B cell (primary cell): ENCODE measurements at regions not wholly inside any gene's neighbourhood (a gene's known extent, or its start where the extent isn't known, plus 50 kb on each side); places are given as distances from the start of the nearest gene placed in this dataset.

Experiments used
- ATAC-seq: fragments of 200-7000 bp; cut with Tn5 transposase; one replicate; pipeline ENCODE4 v1.10.0; 2021; ENCODE audit warnings: low read depth, mild to moderate bottlenecking, moderate number of reproducible peaks, moderate library complexity
- CTCF ChIA-PET: fragments of 350-600 bp; sonication (Branson Sonifier 250); formaldehyde crosslinking; loops from one replicate; lab custom pipeline; 2021; ENCODE audit warnings: antibody characterized with exemption, inconsistent platforms; lab: Charles Lee
- POLR2A ChIA-PET: fragments of 350-600 bp; sonication (Branson Sonifier 250); formaldehyde crosslinking; loops from one replicate; lab custom pipeline; 2021; ENCODE audit warnings: antibody characterized with exemption; lab: Charles Lee
- DNase-seq: peaks from one replicate; pipeline ENCODE4 v3.0.0; 2013
- H2AFZ ChIP-seq: 2 replicates; pipeline ENCODE4 v1.6.1; 2012; ENCODE audit warnings: mild to moderate bottlenecking, low read depth, low read length; ENCODE audit not compliant: insufficient read depth, poor library complexity, severe bottlenecking
- H3K27ac ChIP-seq, 2 donors: 1 replicate in 1 of 2; 2 replicates in 1 of 2; pipeline ENCODE4 v1.5.1; 2012 to 2013; ENCODE audit warnings: low read length in 2 of 2, mild to moderate bottlenecking in 2 of 2, moderate library complexity in 1 of 2
- H3K27me3 ChIP-seq, 4 experiments: fragments of 200-600 bp in 1 of 4; sonication (generic) in 1 of 4; replicated peaks in 1 of 4; 1 replicate in 2 of 4; 2 replicates in 2 of 4; pipeline versions ENCODE4 v1.6.1 to v1.7.0; 2013 to 2016; ENCODE audit warnings: low read length in 3 of 4, mild to moderate bottlenecking in 2 of 4, mixed read lengths in 1 of 4, moderate library complexity in 1 of 4; ENCODE audit not compliant: insufficient read depth in 4 of 4, control insufficient read depth in 3 of 4; ENCODE audit errors: control extremely low read depth in 1 of 4
- H3K36me3 ChIP-seq, 2 experiments: replicated peaks in 1 of 2; 1 replicate in 1 of 2; 2 replicates in 1 of 2; pipeline versions ENCODE4 v1.6.1 to v1.7.1; 2013; ENCODE audit warnings: low read length in 1 of 2; ENCODE audit not compliant: insufficient read depth in 2 of 2, control insufficient read depth in 1 of 2; ENCODE audit errors: control extremely low read depth in 1 of 2, extremely low read depth in 1 of 2
- H3K4me1 ChIP-seq, 2 donors: fragments of 200-600 bp in 1 of 2; sonication (generic) in 1 of 2; 1 replicate in 1 of 2; 2 replicates in 1 of 2; pipeline versions ENCODE4 v1.5.1 to v1.6.1; 2013 to 2017; ENCODE audit warnings: low read length in 2 of 2; ENCODE audit not compliant: control insufficient read depth in 2 of 2, insufficient read depth in 2 of 2
- H3K4me2 ChIP-seq: replicated peaks from 2 replicates; pipeline ENCODE3; 2012; ENCODE audit warnings: mild to moderate bottlenecking, low read depth, low read length; ENCODE audit not compliant: poor library complexity, severe bottlenecking
- H3K4me3 ChIP-seq, 5 experiments: fragments of 200-600 bp in 1 of 5; sonication (generic) in 1 of 5; 1 replicate in 3 of 5; 2 replicates in 2 of 5; pipeline versions ENCODE4 v1.5.1 to v1.7.0; 2011 to 2016; ENCODE audit warnings: low read length in 4 of 5, mild to moderate bottlenecking in 4 of 5, low read depth in 2 of 5, control low read depth in 1 of 5, moderate library complexity in 1 of 5; ENCODE audit not compliant: insufficient read depth in 1 of 5; ENCODE audit errors: control extremely low read depth in 1 of 5, extremely low read depth in 1 of 5
- H3K79me2 ChIP-seq: fragments of 200-600 bp; sonication (generic); one replicate; pipeline ENCODE4 v1.6.0; 2016; ENCODE audit warnings: low read length; ENCODE audit not compliant: control insufficient read depth, insufficient read depth
- H3K9ac ChIP-seq: fragments of 200-600 bp; sonication (generic); 2 replicates; pipeline ENCODE4 v1.6.1; 2017; ENCODE audit warnings: mild to moderate bottlenecking, low read length, moderate library complexity
- H3K9me3 ChIP-seq, 3 donors: one replicate each; pipeline versions ENCODE4 v1.6.1 to v1.7.1; 2013; ENCODE audit warnings: low read length in 2 of 3; ENCODE audit not compliant: control insufficient read depth in 2 of 3, insufficient read depth in 1 of 3; ENCODE audit errors: control extremely low read depth in 1 of 3
- H4K20me1 ChIP-seq: 2 replicates; pipeline ENCODE4 v1.6.0; 2012; ENCODE audit warnings: mild to moderate bottlenecking, low read length; ENCODE audit not compliant: insufficient read depth, control insufficient read depth, poor library complexity, severe bottlenecking
- H3K27ac Mint-ChIP-seq: one replicate; pipeline ENCODE4 v1.8.0; 2021; ENCODE audit warnings: mixed read lengths
- H3K27me3 Mint-ChIP-seq: one replicate; pipeline ENCODE4 v1.8.0; 2021; ENCODE audit warnings: mixed read lengths
- H3K4me1 Mint-ChIP-seq: one replicate; pipeline ENCODE4 v1.8.0; 2021; ENCODE audit warnings: mixed read lengths
- H3K4me3 Mint-ChIP-seq: one replicate; pipeline ENCODE4 v1.8.0; 2021; ENCODE audit warnings: mixed read lengths
- H3K9me3 Mint-ChIP-seq: one replicate; pipeline ENCODE4 v1.8.0; 2022; ENCODE audit warnings: mixed read lengths; ENCODE audit not compliant: insufficient read depth
- CTCF ChIP-seq: fragments of 200-600 bp; IDR thresholded peaks from one replicate; pipeline ENCODE4 v1.8.0; 2022; ENCODE audit warnings: antibody characterized with exemption, mild to moderate bottlenecking
- EZH2 ChIP-seq: IDR thresholded peaks from 2 replicates; pipeline ENCODE4 v1.6.1; 2012; ENCODE audit warnings: borderline replicate concordance, low read depth, mild to moderate bottlenecking, moderate library complexity, low read length; ENCODE audit not compliant: insufficient read depth, poor library complexity, severe bottlenecking
- WGBS: methylation state at CpG from one replicate; pipeline ENCODE4 v1.1.5; 2013; ENCODE audit warnings: missing lambda C conversion rate; ENCODE audit not compliant: insufficient coverage; 5-methylcytosine and 5-hydroxymethylcytosine counted together
- intact Hi-C: fragments of 100-400 bp; cut with micrococcal nuclease; formaldehyde crosslinking; loops from one replicate; pipeline ENCODE4 v1.10.0; 2022

- TF ChIP-seq CTCF = no peak
- TF ChIP-seq EZH2 = no peak
- H3K4me1 ChIP-seq = no peaks in the 10 kb centered on the region
- ATAC-seq (no peak), DNase-seq (no peak)
- H3K79me2 ChIP-seq = no peaks in the 10 kb centered on the region
- Mint-ChIP-seq H3K4me1 (no peaks in the 10 kb centered on the region), H3K9me3 (no peaks in the 10 kb centered on the region), H3K27me3 (peaks cover 12% of the 10 kb centered on the region), H3K27ac (no peak overlapping the region), H3K4me3 (no peak overlapping the region)
- H3K36me3 ChIP-seq = no peaks in the 10 kb centered on the region
- peaks cover 0 to 6% (median 0%) of the 10 kb centered on the region in 3 donors for H3K9me3 ChIP-seq
- no peak overlapping the region for H3K4me2 ChIP-seq
- no peaks in the 10 kb centered on the region for H4K20me1 ChIP-seq
- H2AFZ ChIP-seq = no peak overlapping the region
- H3K9ac ChIP-seq = no peak overlapping the region
- intact Hi-C loops = no loop called here
- H3K27me3 ChIP-seq = no peaks in the 10 kb centered on the region
- POLR2A ChIA-PET = no interaction called here
- no peak overlapping the region for H3K4me3 ChIP-seq
- CTCF ChIA-PET = no interaction called here
- 94% methylated on average over 5 of the region's 8 CpGs for WGBS
- H3K27ac ChIP-seq = no peak overlapping the region
These were observed 141.1 kb upstream of the FOXQ1 start for GRCh38 chr6:1170794-1171193.

- no peak for DNase-seq
- ChIA-PET CTCF (no interaction called here), POLR2A (no interaction called here)
- Mint-ChIP-seq H3K9me3 (no peaks in the 10 kb centered on the region), H3K27ac (no peak overlapping the region), H3K27me3 (peaks cover 22% of the 10 kb centered on the region), H3K4me1 (no peaks in the 10 kb centered on the region), H3K4me3 (no peak overlapping the region)
- Histone ChIP-seq H3K4me3 (no peak overlapping the region), H3K4me1 (no peaks in the 10 kb centered on the region), H3K9me3 (peaks cover 0 to 15% (median 0%) of the 10 kb centered on the region in 3 donors), H4K20me1 (no peaks in the 10 kb centered on the region), H3K27me3 (no peaks in the 10 kb centered on the region), H3K27ac (no peak overlapping the region), H3K4me2 (no peak overlapping the region), H2AFZ (no peak overlapping the region), H3K36me3 (no peaks in the 10 kb centered on the region), H3K9ac (no peak overlapping the region), H3K79me2 (no peaks in the 10 kb centered on the region)
- no peak for TF ChIP-seq CTCF
- TF ChIP-seq EZH2 = no peak
- ATAC-seq = no peak
- WGBS = 77% methylated on average over 4 of the region's 5 CpGs
- intact Hi-C loops = no loop called here
These were observed 147.3 kb upstream of the FOXQ1 start for GRCh38 chr6:1164600-1164999.
